Suppressor macrophage treated with lipopolysaccharide for 4 hours (primary cell): ENCODE measurements at regions not wholly inside any gene's neighbourhood (a gene's known extent, or its start where the extent isn't known, plus 50 kb on each side); places are given as distances from the start of the nearest gene placed in this dataset.
"Not testable (repeated sequence)": the region's sequence is repeated elsewhere in the genome, so short reads cannot be mapped to it uniquely, and the experiment has no call there.

Experiments
- DNase-seq: peaks from one replicate; pipeline ENCODE4 v3.0.0-alpha.2; 2020

- DNase-seq: no peak
These were observed 226.3 kb downstream of the RCHY1 start for GRCh38 chr4:75287738-75288517.

DNA sequence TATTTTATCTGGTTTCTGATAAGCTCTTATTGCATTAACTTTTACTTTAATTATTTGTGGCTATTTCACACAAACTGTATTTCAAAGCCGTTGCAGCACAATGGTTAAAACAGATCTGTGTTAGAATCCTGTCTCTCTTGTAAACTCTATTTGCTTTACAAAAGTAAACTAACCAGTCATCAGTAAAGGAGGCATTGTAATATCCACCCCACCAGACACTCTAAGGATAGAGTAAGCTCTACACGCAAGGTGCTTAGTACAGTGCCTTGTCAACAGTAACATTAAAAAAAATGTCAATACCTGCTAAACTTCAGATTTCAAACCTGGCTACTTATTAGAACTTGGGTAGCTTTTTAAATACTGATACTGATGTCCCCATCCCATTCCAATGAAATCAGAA is 228.4 kb downstream of the RCHY1 start:
- no peak for DNase-seq

DNA sequence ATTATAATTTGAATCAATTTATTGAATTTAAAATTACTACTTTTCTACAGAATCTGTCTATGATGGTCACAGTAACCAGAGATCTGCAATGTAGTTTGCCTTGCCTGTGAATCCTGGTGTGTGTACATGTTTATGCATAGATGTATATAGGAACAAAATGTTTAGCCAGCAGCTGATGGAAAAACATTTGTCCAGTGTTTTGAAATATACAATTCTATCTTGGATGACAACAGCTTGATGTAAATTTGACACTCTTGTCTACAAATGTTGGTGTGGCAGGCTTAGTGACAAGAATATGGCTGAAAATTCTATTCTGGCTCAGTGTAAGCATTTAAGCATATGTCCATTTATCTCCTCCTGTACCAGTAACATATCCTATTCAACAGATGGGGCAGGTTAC is 229.4 kb downstream of the RCHY1 start:
- DNase-seq: no peak

GRCh38 chr4:75280461-75280860 is 233.7 kb downstream of the RCHY1 start:
- not testable (repeated sequence) for DNase-seq

DNA sequence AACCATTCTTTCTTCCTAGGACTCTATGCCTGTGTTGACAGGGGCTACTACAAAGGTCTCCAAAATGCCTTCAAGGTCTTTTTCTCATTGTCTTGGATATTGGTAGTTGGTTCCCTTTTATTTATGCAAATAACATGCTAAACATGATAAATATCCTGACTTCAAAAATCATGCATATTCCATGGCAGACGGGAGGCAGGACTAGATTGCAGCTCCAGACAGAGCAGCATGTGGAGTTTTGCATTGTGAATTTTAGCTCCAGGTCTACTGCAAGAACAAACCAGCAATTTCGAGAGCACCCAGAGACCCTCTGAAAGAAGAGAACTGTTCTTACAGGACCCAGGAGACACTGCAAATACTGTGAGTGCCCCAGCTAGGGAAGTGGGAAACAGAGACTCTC is 254.9 kb downstream of the RCHY1 start:
- no peak for DNase-seq

GRCh38 chr4:75255261-75255660 is 258.9 kb downstream of the RCHY1 start:
- no peak for DNase-seq

GRCh38 chr4:75254745-75255144 is 259.5 kb downstream of the RCHY1 start:
- no peak for DNase-seq

DNA sequence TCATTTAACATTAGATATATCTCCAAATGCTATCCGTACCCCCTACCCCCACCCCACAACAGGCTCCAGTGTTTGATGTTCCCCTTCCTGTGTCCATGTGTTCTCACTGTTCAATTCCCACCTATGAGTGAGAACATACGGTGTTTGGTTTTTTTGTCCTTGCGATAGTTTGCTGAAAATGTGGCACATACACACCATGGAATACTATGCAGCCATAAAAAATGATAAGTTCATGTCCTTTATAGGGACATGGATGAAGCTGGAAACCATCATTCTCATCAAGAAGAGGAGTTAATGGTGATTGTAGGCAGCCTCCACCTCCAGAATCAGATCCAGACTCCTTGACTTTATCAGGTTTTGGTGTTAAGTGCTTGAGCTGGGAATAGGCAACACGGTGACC is 261.1 kb downstream of the RCHY1 start:
- not testable (repeated sequence) for DNase-seq

- DNase-seq: no peak
These were observed 262.7 kb downstream of the RCHY1 start for GRCh38 chr4:75251547-75251946.

GRCh38 chr4:75249739-75250138 is 264.5 kb downstream of the RCHY1 start:
- no peak for DNase-seq

GRCh38 chr4:75248770-75249407 is 265.3 kb downstream of the RCHY1 start:
- no peak for DNase-seq

- DNase-seq: no peak
These were observed 269.9 kb downstream of the RCHY1 start for GRCh38 chr4:75244325-75244724.

GRCh38 chr4:75243570-75243969 is 270.6 kb downstream of the RCHY1 start:
- DNase-seq: no peak

GRCh38 chr4:75235359-75235951 is 278.7 kb downstream of the RCHY1 start:
- DNase-seq: no peak

GRCh38 chr4:75232546-75232945 is 281.7 kb downstream of the RCHY1 start:
- DNase-seq: no peak

- DNase-seq: no peak
These were observed 284.2 kb downstream of the RCHY1 start for GRCh38 chr4:75229806-75230570.

- DNase-seq: no peak
These were observed 280.6 kb downstream of the PARM1 start for GRCh38 chr4:75213480-75213879.

- DNase-seq: no peak
These were observed 278.5 kb downstream of the PARM1 start for GRCh38 chr4:75211422-75211821.

GRCh38 chr4:75207902-75208301 is 275.0 kb downstream of the PARM1 start:
- no peak for DNase-seq

DNA sequence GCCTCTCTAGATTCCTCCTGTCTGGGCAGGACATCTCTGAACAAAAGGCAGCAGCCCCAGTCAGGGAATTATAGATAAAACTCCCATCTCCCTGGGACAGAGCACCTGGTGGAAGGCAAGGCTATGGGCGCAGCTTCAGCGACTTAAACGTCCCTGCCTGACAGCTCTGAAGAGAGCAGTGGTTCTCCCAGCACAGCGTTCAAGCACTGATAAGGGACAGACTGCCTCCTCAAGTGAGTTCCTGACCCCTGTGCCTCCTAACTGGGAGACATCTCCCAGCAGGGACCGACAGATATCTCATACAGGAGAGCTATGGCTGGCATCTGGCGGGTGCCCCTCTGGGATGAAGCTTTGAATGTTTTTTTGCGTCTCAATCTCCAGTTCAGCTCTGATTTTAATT is 262.2 kb downstream of the PARM1 start:
- DNase-seq: no peak

DNA sequence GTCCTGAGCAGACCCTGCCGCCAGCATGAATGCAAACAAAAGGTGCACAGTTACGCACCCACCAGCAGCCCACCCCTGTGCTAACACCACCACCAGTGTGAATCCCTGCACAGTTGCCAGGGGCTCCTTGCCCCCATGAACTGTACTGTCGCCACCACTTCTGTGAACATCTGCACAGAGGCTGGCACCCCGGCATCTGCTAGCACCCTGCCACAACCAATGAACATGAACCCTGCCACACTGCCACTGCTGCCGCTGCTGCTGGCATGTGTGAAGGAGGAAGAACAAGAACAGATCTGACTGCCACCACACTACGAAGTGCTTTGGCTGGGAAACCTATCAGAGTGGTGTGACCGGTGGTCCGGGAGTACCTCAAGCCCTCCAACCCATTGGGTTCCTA is 261.3 kb downstream of the PARM1 start:
- no peak for DNase-seq

DNA sequence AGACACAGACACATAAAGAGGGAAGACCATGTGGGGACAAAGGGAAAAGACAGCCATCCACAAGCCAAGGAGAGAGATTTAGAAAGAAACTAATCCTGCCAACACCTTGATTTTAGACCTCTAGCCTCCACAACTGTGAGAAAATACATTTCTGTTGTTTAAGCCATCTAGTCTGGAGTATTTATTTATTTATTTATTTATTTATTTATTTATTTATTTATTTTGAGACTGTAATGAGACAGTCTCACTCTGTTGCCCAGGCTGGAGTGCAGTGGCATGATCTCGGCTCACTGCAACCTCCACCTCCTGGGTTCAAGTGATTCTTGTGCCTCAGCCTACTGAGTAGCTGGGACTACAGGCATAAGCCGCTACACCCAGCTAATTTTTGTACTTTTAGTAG is 259.3 kb downstream of the PARM1 start:
- DNase-seq: not testable (repeated sequence)

- DNase-seq: no peak
These were observed 256.9 kb downstream of the PARM1 start for GRCh38 chr4:75189711-75190335.
